ENCODE measurements at regions not wholly inside any gene's neighbourhood (a gene's known extent, or its start where the extent isn't known, plus 50 kb on each side); places are given as distances from the start of the nearest gene placed in this dataset.

DNA sequence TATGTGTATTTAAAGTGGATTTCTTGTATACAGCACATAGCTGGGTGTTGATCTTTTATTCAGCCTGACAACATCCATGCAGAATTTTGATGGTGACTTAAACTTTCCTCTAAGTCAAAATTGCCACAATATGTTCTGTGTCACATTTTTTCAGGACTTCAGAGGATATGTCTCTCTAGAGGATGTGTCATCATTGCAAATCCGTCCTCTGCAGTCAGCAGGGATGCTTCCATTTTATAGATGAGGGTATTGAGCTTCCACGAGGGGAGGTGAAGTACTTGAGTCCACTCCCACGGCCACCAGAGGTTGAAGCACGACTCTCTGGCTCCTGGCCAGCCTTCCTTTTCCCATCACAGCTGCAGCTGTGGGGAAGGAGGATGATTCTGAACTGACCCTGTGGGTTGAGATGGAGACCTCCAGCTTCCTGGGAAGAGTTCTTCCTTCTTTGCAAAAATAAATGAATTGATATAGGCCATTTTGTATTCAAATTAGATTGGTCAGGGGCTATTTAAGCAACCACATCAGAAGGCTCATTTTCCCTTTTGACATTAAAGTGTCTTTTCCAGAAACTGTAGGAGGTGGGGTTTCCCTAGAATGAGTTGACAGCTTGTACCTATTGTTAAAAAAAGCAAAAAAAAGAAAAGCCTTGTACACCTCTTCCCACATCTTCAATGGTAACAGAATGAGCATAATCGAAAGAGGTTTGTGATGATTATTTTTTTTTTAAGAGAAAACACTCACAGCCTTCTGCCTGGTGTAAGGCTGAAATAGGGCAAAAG lies 55.2 kb upstream of the MYEOV start:
- intact Hi-C loops (cut with DNase I; ENCODE audit: low total_unique reads): no loop called here
- peaks cover 0 to 5% (median 0%) of the 10 kb centered on the region in 3 donors for H3K27me3 ChIP-seq
- H3K9me3 ChIP-seq: no peaks in the 10 kb centered on the region
- no peaks in the 10 kb centered on the region for H3K4me1 ChIP-seq
- WGBS, 5 donors: 49 to 56% (median 56%) methylated on average over 5 of the region's 5 CpGs
- TF ChIP-seq POLR2AphosphoS5 (IDR thresholded peaks at IDR 0.05) (no peak), POLR2A (IDR thresholded peaks at IDR 0.05) (no peak), EP300 (IDR thresholded peaks at IDR 0.05) (no peak)
- TF ChIP-seq, protein P1, sequence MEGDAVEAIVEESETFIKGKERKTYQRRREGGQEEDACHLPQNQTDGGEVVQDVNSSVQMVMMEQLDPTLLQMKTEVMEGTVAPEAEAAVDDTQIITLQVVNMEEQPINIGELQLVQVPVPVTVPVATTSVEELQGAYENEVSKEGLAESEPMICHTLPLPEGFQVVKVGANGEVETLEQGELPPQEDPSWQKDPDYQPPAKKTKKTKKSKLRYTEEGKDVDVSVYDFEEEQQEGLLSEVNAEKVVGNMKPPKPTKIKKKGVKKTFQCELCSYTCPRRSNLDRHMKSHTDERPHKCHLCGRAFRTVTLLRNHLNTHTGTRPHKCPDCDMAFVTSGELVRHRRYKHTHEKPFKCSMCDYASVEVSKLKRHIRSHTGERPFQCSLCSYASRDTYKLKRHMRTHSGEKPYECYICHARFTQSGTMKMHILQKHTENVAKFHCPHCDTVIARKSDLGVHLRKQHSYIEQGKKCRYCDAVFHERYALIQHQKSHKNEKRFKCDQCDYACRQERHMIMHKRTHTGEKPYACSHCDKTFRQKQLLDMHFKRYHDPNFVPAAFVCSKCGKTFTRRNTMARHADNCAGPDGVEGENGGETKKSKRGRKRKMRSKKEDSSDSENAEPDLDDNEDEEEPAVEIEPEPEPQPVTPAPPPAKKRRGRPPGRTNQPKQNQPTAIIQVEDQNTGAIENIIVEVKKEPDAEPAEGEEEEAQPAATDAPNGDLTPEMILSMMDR (IDR thresholded peaks at IDR 0.05): no peak
- no peak overlapping the region for H3K4me3 ChIP-seq
- peak in 1 of 2 donors; percentile 18 for DNase-seq
- H3K27ac ChIP-seq: no peak overlapping the region
- no peaks in the 10 kb centered on the region for H3K36me3 ChIP-seq

DNA sequence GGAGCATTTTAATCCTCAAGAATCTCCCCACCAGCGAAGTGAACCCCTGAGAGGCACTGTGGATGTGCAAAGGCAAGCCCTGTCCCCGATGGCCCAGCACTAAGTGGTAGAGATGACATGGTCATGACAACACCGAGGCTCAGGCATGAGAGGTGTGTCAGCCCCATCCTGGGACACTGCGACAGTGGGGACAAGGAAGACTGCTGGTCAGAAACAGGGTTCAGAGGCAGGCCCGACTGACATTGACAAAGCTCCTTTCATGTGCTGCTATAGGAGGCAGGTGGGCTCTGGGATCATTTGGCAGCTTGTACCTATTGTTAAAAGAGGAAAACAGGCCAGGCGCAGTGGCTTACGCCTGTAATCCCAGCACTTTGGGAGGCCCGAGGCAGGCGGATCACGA lies 54.3 kb upstream of the MYEOV start:
- DNase-seq: peak in 1 of 2 donors; percentile 17
- H3K36me3 ChIP-seq: no peaks in the 10 kb centered on the region
- intact Hi-C loops (cut with DNase I; ENCODE audit: low total_unique reads): no loop called here

DNA sequence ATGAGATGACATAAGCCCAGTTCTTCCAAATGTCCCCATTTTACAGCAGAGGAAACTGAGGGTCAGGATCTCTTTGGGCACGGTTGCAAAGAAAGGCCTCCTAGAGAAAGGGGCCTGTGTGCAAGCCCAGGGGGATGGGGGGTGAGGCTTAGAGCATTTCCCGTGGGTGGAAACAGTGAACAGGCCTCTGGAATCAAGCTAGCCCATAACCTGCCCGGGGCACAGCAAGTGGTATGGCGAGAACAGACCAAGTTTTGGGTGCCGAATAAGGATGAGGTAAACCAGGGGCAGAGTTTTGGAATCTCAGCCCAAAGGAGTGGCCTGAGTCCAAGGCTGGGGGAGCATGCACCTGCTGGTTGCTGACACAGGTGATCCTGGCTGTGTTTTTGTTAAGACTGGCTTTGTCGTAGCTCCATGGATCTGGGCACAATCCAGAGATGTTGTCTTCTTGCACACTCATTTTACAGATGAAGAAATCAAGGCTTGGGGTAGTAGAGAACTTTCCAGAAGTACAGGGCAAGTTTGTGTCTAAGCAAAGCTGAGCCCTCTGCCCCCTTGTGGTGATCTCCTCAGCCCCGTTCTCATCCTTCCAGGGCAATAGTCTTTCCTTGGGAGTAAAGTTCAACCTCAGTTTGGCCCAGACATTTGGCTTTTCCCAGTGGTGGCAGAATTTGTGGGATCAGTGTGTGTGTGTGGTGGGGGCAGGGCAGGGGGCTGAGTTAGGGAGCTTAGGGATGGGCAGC lies 53.5 kb upstream of the MYEOV start:
- Histone ChIP-seq H3K27me3 (peaks cover 0 to 5% (median 0%) of the 10 kb centered on the region in 3 donors), H3K27ac (no peak overlapping the region), H3K4me1 (no peaks in the 10 kb centered on the region), H3K9me3 (no peaks in the 10 kb centered on the region), H3K36me3 (no peaks in the 10 kb centered on the region), H3K4me3 (no peak overlapping the region)
- intact Hi-C loops (cut with DNase I; ENCODE audit: low total_unique reads): no loop called here
- whole genome bisulfite sequencing, 5 donors: 81 to 84% (median 83%) methylated on average over 7 of the region's 7 CpGs
- DNase-seq: peak; percentile 43 to 49
- TF ChIP-seq EP300 (IDR thresholded peaks at IDR 0.05): no peak
- TF ChIP-seq, protein P1 (IDR thresholded peaks at IDR 0.05): peak in 4 of 7 experiments; percentile 22 to 44 (median 32)

More for the DNA sequence above, 54.3 kb upstream of the MYEOV start:
- H3K27ac ChIP-seq: no peak overlapping the region
- no peaks in the 10 kb centered on the region for H3K9me3 ChIP-seq
- WGBS, 5 donors: 88 to 96% (median 94%) methylated on average over 10 of the region's 10 CpGs
- H3K4me1 ChIP-seq: no peaks in the 10 kb centered on the region
- H3K27me3 ChIP-seq: peaks cover 0 to 5% (median 0%) of the 10 kb centered on the region in 3 donors
- no peak overlapping the region for H3K4me3 ChIP-seq
- TF ChIP-seq POLR2A (IDR thresholded peaks at IDR 0.05) (no peak), EP300 (IDR thresholded peaks at IDR 0.05) (no peak), POLR2AphosphoS5 (IDR thresholded peaks at IDR 0.05) (no peak)
- TF ChIP-seq, protein P1 (IDR thresholded peaks at IDR 0.05): no peak

DNA sequence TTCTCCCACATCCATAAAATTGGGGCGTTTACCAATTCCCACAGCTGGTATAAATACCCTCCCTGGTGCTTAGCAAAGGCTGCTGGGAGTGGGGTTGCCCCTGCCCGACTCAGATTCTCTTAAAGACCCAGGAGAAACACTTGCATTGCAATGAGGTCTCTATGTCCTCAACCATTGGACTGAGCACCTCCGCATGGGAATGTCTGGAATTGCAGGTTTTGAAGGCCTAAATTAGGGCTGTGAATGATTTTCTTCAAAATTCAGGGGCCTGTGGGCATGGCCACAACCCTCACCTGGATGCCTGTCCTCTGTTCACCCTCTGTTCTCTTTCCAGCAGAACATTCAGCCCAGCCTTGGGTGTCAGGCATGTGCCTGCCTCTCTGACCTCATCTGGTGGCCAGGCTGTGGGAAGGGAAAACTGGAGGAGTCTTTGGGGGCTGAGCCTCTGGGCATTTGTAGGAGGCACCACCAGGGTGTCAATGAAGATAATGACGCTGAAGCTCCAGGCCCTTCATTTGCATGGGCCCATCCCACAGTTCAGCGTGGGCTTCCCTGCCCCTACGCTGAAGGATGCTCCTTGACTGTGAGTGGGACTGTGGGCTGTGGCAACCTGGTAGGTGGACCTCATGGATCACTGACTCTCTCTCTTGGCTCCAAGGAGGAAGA lies 52.7 kb upstream of the MYEOV start:
- no peaks in the 10 kb centered on the region for H3K36me3 ChIP-seq
- peak in 1 of 2 donors; percentile 19 for DNase-seq
- intact Hi-C loops (cut with DNase I; ENCODE audit: low total_unique reads): no loop called here
- peaks cover 0 to 5% (median 0%) of the 10 kb centered on the region in 3 donors for H3K27me3 ChIP-seq
- 87 to 93% (median 90%) methylated on average over 6 of the region's 6 CpGs for WGBS, 5 donors
- H3K9me3 ChIP-seq: no peaks in the 10 kb centered on the region
- TF ChIP-seq, protein P1 (IDR thresholded peaks at IDR 0.05): peak in 1 of 7 experiments; percentile 8
- TF ChIP-seq EP300 (IDR thresholded peaks at IDR 0.05): no peak
- H3K27ac ChIP-seq: no peak overlapping the region
- H3K4me3 ChIP-seq: no peak overlapping the region
- H3K4me1 ChIP-seq: no peaks in the 10 kb centered on the region
